GM23248 (cell line): ENCODE measurements at regions not wholly inside any gene's neighbourhood (a gene's known extent, or its start where the extent isn't known, plus 50 kb on each side); places are given as distances from the start of the nearest gene placed in this dataset.

Experiments
- DNase-seq: peaks from one replicate; pipeline ENCODE4 v3.0.0-alpha.2; 2015
- H2AFZ ChIP-seq: fragments of 200-600 bp; sonication (generic); 2 replicates; pipeline ENCODE4 v1.6.1; 2016; ENCODE audit warnings: antibody characterized with exemption
- H3F3A ChIP-seq: fragments of 200-600 bp; sonication (generic); 2 replicates; pipeline ENCODE4 v1.6.1; 2016; ENCODE audit warnings: mild to moderate bottlenecking, antibody characterized with exemption, mixed run types; ENCODE audit not compliant: insufficient read depth
- H3K27ac ChIP-seq: fragments of 200-600 bp; sonication (generic); 2 replicates; pipeline ENCODE4 v1.5.1; 2016; ENCODE audit warnings: mild to moderate bottlenecking
- H3K27me3 ChIP-seq: fragments of 200-600 bp; sonication (generic); replicated peaks from 2 replicates; pipeline ENCODE4 v1.6.1; 2016; ENCODE audit warnings: mild to moderate bottlenecking; ENCODE audit not compliant: insufficient read depth
- H3K36me3 ChIP-seq: fragments of 200-600 bp; sonication (generic); 2 replicates; pipeline ENCODE4 v1.6.1; 2016; ENCODE audit warnings: low read depth, mild to moderate bottlenecking
- H3K4me1 ChIP-seq: fragments of 200-600 bp; sonication (generic); 2 replicates; pipeline ENCODE4 v1.6.1; 2016; ENCODE audit warnings: mild to moderate bottlenecking; ENCODE audit not compliant: insufficient read depth
- H3K4me2 ChIP-seq: fragments of 200-600 bp; sonication (generic); one replicate; pipeline ENCODE4 v1.6.1; 2016; ENCODE audit warnings: mild to moderate bottlenecking; ENCODE audit not compliant: unreplicated experiment
- H3K4me3 ChIP-seq: fragments of 200-600 bp; sonication (generic); 2 replicates; pipeline ENCODE4 v1.5.1; 2016; ENCODE audit warnings: mild to moderate bottlenecking
- H3K79me2 ChIP-seq: fragments of 200-600 bp; sonication (generic); 2 replicates; pipeline ENCODE4 v1.6.1; 2016; ENCODE audit warnings: mild to moderate bottlenecking; ENCODE audit not compliant: insufficient read depth
- H3K9ac ChIP-seq: fragments of 200-600 bp; sonication (generic); 2 replicates; pipeline ENCODE4 v1.6.1; 2016; ENCODE audit warnings: mild to moderate bottlenecking
- H3K9me2 ChIP-seq: fragments of 200-600 bp; sonication (generic); 2 replicates; pipeline ENCODE4 v1.6.1; 2016; ENCODE audit warnings: mixed run types, mild to moderate bottlenecking, moderate library complexity; ENCODE audit not compliant: insufficient read depth
- H3K9me3 ChIP-seq: fragments of 200-600 bp; sonication (generic); one replicate; pipeline ENCODE4 v1.6.1; 2017; ENCODE audit warnings: low read depth
- H4K20me1 ChIP-seq: fragments of 200-600 bp; sonication (generic); 2 replicates; pipeline ENCODE4 v1.6.0; 2016; ENCODE audit not compliant: insufficient read depth
- EZH2 ChIP-seq: fragments of 200-600 bp; sonication (generic); IDR thresholded peaks from 2 replicates; pipeline ENCODE4 v1.6.1; 2018; ENCODE audit warnings: antibody characterized with exemption, mild to moderate bottlenecking; ENCODE audit not compliant: insufficient read depth, poor library complexity, severe bottlenecking
- EZH2phosphoT487 ChIP-seq: fragments of 200-600 bp; sonication (generic); IDR thresholded peaks from 2 replicates; pipeline ENCODE4 v1.6.1; 2018; ENCODE audit warnings: antibody characterized with exemption, moderate library complexity, mild to moderate bottlenecking, low read depth; ENCODE audit not compliant: insufficient read depth
- WGBS, 2 experiments: methylation state at CpG; one replicate each; pipeline ENCODE4 v1.1.6; 2015 to 2017; ENCODE audit warnings: low lambda C conversion rate in 2 of 2, low coverage in 1 of 2; ENCODE audit errors: missing lambda C conversion rate in 2 of 2; 5-methylcytosine and 5-hydroxymethylcytosine counted together
- in situ Hi-C: fragments of 300-500 bp; cut with MboI; formaldehyde crosslinking; loops from 2 replicates; pipeline ENCODE4 v1.15.0; 2020

DNA sequence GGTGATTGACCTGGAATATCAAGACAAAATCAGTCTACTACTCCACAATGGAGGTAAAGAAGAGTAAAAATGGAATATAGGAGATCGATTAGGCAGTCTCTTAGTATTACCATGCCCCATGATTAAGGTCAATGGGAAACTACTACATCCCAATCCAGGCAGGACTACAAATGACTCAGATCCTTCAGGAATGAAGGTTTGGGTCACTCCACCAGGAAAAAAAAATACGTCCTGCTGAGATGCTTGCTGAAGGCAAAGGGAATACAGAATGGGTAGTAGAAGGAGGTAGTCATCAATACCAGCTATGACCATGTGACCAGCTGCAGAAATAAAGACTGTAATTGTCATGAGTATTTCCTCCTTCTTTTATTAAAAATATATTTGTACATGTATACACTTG lies 103.4 kb upstream of the NPAS2 start:
- no peak overlapping the region for H3K4me2 ChIP-seq
- no peaks in the 10 kb centered on the region for H3K36me3 ChIP-seq
- H3K4me3 ChIP-seq: no peak overlapping the region
- peaks cover 32% of the 10 kb centered on the region for H3K27me3 ChIP-seq
- H3K4me1 ChIP-seq: no peaks in the 10 kb centered on the region
- H3K9ac ChIP-seq: no peak overlapping the region
- no peaks in the 10 kb centered on the region for H3K9me2 ChIP-seq
- H3K79me2 ChIP-seq: no peaks in the 10 kb centered on the region
- no peaks in the 10 kb centered on the region for H4K20me1 ChIP-seq
- in situ Hi-C loops: no loop called here
- no peak overlapping the region for H3K27ac ChIP-seq
- TF ChIP-seq EZH2phosphoT487: no peak
- no peak for TF ChIP-seq EZH2
- H3F3A ChIP-seq: no peaks in the 10 kb centered on the region
- no peak overlapping the region for H2AFZ ChIP-seq
- WGBS, 2 experiments: 66 to 91% methylated on average over 2 of the region's 2 CpGs
- no peak for DNase-seq
- no peaks in the 10 kb centered on the region for H3K9me3 ChIP-seq

DNA sequence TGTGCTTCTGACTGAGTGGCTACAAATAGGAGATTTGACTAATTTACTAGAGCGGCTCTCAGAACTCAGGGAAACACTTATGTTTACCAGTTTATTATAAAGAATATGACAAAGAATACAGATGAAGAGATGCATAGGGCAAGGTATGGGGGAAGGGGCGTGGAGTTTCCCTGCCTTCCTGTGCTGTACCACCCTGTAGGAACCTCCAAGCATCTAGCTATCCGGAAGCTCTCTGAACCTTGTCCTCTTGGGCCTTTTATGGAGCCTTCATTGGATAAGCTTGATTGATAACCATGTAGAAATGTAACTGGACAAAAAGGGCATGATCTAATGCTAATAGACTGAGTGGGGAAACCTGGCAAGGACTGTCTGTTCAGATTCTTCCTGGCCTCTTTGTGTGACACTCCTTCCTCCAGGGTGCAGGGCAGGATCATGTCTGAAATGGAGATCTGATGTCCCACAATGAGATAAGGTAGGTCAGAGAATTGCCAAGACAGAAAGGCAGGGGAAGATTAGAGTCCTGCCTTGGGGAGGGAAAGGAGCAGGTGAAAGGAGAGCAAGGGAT lies 101.8 kb upstream of the NPAS2 start:
- in situ Hi-C loops: no loop called here
- no peak overlapping the region for H3K9ac ChIP-seq
- no peak overlapping the region for H3K27ac ChIP-seq
- H2AFZ ChIP-seq: no peak overlapping the region
- H3K36me3 ChIP-seq: no peaks in the 10 kb centered on the region
- no peaks in the 10 kb centered on the region for H3K4me1 ChIP-seq
- 38 to 42% methylated on average over 3 of the region's 3 CpGs for WGBS, 2 experiments
- H3K4me2 ChIP-seq: no peak overlapping the region
- no peak for DNase-seq
- no peak for TF ChIP-seq EZH2
- TF ChIP-seq EZH2phosphoT487: no peak
- peaks cover 43% of the 10 kb centered on the region for H3K27me3 ChIP-seq
- H4K20me1 ChIP-seq: no peaks in the 10 kb centered on the region
- H3F3A ChIP-seq: no peaks in the 10 kb centered on the region
- no peaks in the 10 kb centered on the region for H3K9me2 ChIP-seq
- no peak overlapping the region for H3K4me3 ChIP-seq
- H3K9me3 ChIP-seq: no peaks in the 10 kb centered on the region
- H3K79me2 ChIP-seq: no peaks in the 10 kb centered on the region

DNA sequence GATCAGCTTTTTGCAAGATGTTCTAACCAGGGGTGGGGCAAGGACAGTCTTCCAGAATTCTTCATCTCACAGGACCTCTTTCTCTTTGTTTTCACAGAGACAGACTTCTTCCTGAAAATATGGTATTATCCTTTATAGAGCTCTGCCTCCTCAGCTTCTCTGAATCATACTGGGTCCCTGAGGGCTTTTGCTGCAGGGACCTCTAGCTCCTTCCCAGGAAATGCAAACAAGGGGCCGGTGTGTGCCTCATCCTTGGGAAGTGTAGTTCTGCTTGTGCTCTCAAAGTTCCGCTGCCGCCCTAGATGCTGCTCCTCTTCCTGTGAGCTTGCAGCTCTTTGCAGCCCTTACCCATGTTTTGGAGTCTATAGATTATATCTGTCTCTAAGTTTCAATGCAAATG lies 99.5 kb upstream of the NPAS2 start:
- WGBS, 2 experiments: 94 to 100% methylated on average over 3 of the region's 3 CpGs
- H2AFZ ChIP-seq: no peak overlapping the region
- peaks cover 63% of the 10 kb centered on the region for H3K27me3 ChIP-seq
- H3K79me2 ChIP-seq: no peaks in the 10 kb centered on the region
- in situ Hi-C loops: no loop called here
- no peak for TF ChIP-seq EZH2
- TF ChIP-seq EZH2phosphoT487: no peak
- H3K9ac ChIP-seq: no peak overlapping the region
- H3F3A ChIP-seq: no peaks in the 10 kb centered on the region
- no peaks in the 10 kb centered on the region for H4K20me1 ChIP-seq
- H3K36me3 ChIP-seq: no peaks in the 10 kb centered on the region
- no peaks in the 10 kb centered on the region for H3K9me2 ChIP-seq
- no peaks in the 10 kb centered on the region for H3K9me3 ChIP-seq
- DNase-seq: no peak
- H3K27ac ChIP-seq: no peak overlapping the region
- H3K4me3 ChIP-seq: no peak overlapping the region
- H3K4me1 ChIP-seq: no peaks in the 10 kb centered on the region
- no peak overlapping the region for H3K4me2 ChIP-seq

DNA sequence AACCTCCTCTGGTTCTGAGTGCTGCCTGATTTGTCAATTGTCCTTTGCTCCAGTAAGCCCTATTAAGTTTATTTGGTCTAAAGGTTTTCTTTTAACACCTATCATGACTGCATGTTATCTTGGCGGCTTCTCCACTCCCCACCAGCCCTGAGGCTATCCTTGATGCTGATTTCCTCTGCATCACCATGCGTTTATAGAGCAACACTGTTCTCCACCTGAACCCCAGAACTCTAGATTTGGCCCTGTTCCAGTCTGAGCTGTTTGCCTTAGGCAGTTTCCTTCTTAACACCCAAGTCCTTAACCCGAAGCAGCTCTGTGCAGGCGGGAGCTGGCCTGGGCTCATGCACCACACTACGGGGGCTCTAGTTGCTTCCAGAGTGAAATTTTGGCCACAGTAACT lies 98.2 kb upstream of the NPAS2 start:
- Histone ChIP-seq H3F3A (no peaks in the 10 kb centered on the region), H3K9ac (no peak overlapping the region), H3K9me2 (no peaks in the 10 kb centered on the region), H2AFZ (no peak overlapping the region), H3K4me1 (no peaks in the 10 kb centered on the region), H3K4me3 (no peak overlapping the region), H3K27ac (no peak overlapping the region), H3K9me3 (no peaks in the 10 kb centered on the region), H3K4me2 (no peak overlapping the region), H4K20me1 (no peaks in the 10 kb centered on the region), H3K79me2 (no peaks in the 10 kb centered on the region), H3K27me3 (peaks cover 63% of the 10 kb centered on the region), H3K36me3 (no peaks in the 10 kb centered on the region)
- 79 to 82% methylated on average over 5 of the region's 5 CpGs for WGBS, 2 experiments
- DNase-seq: no peak
- in situ Hi-C loops: no loop called here
- TF ChIP-seq EZH2 (no peak), EZH2phosphoT487 (no peak)

DNA sequence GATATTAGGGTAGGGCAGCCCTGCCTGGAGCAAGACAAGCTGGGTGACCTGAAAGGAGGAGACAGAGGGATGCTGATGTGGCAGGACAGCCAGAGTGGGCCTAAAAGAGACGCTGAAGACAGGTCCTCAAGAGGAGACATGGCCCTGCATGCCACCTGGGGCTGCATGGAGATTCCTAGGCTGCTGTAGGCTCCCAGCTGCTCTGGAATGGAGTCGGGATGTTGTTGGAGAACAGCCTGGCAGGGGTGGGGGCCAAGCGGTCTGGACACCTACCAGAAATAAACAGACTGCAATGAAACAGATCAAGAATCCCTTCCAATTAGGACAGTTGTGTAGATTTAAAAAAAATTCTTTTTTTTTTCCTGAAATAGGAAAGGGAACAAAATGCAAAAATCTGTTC lies 97.8 kb upstream of the NPAS2 start:
- H3K4me2 ChIP-seq: no peak overlapping the region
- no peak overlapping the region for H3K9ac ChIP-seq
- no peak for DNase-seq
- TF ChIP-seq EZH2 (no peak), EZH2phosphoT487 (no peak)
- H3K4me1 ChIP-seq: no peaks in the 10 kb centered on the region
- no peaks in the 10 kb centered on the region for H3K9me2 ChIP-seq
- no peak overlapping the region for H2AFZ ChIP-seq
- peaks cover 67% of the 10 kb centered on the region for H3K27me3 ChIP-seq
- in situ Hi-C loops: no loop called here
- no peaks in the 10 kb centered on the region for H3K79me2 ChIP-seq
- H3K9me3 ChIP-seq: no peaks in the 10 kb centered on the region
- H3K4me3 ChIP-seq: no peak overlapping the region
- WGBS, 2 experiments: 15 to 29% methylated on average over 3 of the region's 3 CpGs
- no peaks in the 10 kb centered on the region for H3F3A ChIP-seq
- no peaks in the 10 kb centered on the region for H3K36me3 ChIP-seq
- no peak overlapping the region for H3K27ac ChIP-seq
- H4K20me1 ChIP-seq: no peaks in the 10 kb centered on the region
